AG04450 (cell line): ENCODE measurements at regions not wholly inside any gene's neighbourhood (a gene's known extent, or its start where the extent isn't known, plus 50 kb on each side); places are given as distances from the start of the nearest gene placed in this dataset.

ENCODE experiments used
- CTCF ChIA-PET: fragments of 300-600, 350-600 bp; formaldehyde crosslinking; extraction: SDS; loops from one replicate; lab custom pipeline; 2022; ENCODE audit warnings: antibody characterized with exemption, inconsistent platforms; lab: Charles Lee
- POLR2A ChIA-PET: fragments of 350-600 bp; formaldehyde crosslinking; extraction: SDS; loops from one replicate; lab custom pipeline; 2021; ENCODE audit warnings: antibody characterized with exemption, inconsistent platforms; lab: Yijun Ruan, JAX
- DNase-seq: peaks from one replicate; pipeline ENCODE4 v3.0.0-alpha.2; 2011; ENCODE audit warnings: low read depth, low spot score
- H3K27ac ChIP-seq: one replicate; pipeline ENCODE4 v1.5.1; 2012; ENCODE audit warnings: low read depth, low read length, control low read depth
- H3K27me3 ChIP-seq: one replicate; pipeline ENCODE4 v1.6.0; 2012; ENCODE audit warnings: low read length; ENCODE audit not compliant: control insufficient read depth, insufficient read depth
- H3K4me3 ChIP-seq: 2 replicates; pipeline ENCODE4 v1.5.1; 2011; ENCODE audit warnings: mild to moderate bottlenecking, low read depth, low read length, control low read depth
- H3K9me3 ChIP-seq: 2 replicates; pipeline ENCODE4 v1.5.1; 2012; ENCODE audit warnings: low read length; ENCODE audit not compliant: control insufficient read depth, insufficient read depth
- CTCF ChIP-seq: IDR thresholded peaks from 2 replicates; pipeline ENCODE4 v1.5.1; 2011; ENCODE audit warnings: low read depth, low read length, control low read depth, inconsistent platforms

DNA sequence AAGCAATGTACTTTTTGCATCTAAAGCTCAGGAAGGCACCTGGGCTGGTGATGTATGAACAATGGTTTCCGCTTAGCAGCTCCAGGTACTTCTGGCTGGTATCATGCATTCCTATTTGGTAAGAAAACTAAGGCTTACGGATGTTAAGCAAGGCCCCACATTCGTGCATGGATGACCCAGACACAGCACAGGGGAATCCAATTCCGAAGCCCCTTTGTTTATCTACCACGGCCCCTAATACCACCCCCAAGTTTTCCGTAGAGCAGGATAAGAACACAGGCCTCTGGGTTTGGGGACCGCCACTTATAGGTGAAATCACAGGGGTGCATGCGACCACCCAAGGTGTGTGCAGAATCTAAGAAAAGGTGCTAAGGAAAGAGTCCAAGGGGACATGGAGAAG, 192.1 kb upstream of the ID2 start:
- ChIA-PET CTCF (no interaction called here), POLR2A (interaction anchor here (0.7 kb wide), 1 partner anchor 192 kb away, joined by 3 read pairs; the partner anchor contains the start of gene ID2)
- Histone ChIP-seq H3K9me3 (no peaks in the 10 kb centered on the region; the same call in 1 of the 2 replicates), H3K4me3 (no peak overlapping the region), H3K27ac (no peak overlapping the region), H3K27me3 (no peaks in the 10 kb centered on the region)
- TF ChIP-seq CTCF, result no peak
- no peak for DNase-seq

DNA sequence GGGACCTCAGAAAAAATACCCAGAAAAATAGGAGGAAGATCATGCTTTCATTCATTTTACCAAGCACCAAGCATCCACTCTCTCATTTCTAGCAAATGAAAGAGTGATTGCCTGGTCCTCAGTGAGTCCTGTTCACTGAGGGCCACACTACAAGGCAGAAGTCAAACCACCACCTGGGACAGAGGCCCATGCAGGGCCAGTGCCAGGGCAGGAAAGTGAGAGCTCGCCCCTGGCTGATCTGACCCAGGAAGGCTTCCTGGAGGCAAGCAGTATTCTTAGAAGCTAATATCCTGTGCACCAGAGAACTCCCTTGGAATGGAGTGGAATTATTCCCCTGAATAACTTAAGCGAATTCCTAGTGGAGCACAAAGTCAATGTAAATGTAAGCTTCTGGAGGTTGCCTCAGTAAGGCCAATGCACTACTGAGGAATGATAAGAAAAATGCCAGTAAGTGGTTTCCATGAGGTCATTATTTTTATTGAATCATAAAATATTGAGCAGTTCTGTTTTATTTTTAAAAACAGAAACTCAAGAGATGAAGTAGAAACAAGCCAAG, 191.6 kb upstream of the ID2 start:
- no peak for DNase-seq
- TF ChIP-seq CTCF, result no peak
- no peaks in the 10 kb centered on the region; the same call in 1 of the 2 replicates for H3K9me3 ChIP-seq
- no peak overlapping the region for H3K27ac ChIP-seq
- H3K4me3 ChIP-seq, result no peak overlapping the region
- no peaks in the 10 kb centered on the region for H3K27me3 ChIP-seq
- ChIA-PET CTCF (no interaction called here), POLR2A (no interaction called here)

GRCh38 chr2:8491296-8492027, 190.4 kb upstream of the ID2 start:
- Histone ChIP-seq H3K27ac (no peak overlapping the region), H3K27me3 (no peaks in the 10 kb centered on the region), H3K9me3 (no peaks in the 10 kb centered on the region; the same call in 1 of the 2 replicates), H3K4me3 (no peak overlapping the region)
- ChIA-PET POLR2A (no interaction called here), CTCF (no interaction called here)
- no peak for TF ChIP-seq CTCF
- no peak for DNase-seq

- ChIA-PET POLR2A (no interaction called here), CTCF (no interaction called here)
- DNase-seq, result no peak
- Histone ChIP-seq H3K4me3 (no peak overlapping the region), H3K9me3 (no peaks in the 10 kb centered on the region; the same call in 1 of the 2 replicates), H3K27me3 (no peaks in the 10 kb centered on the region), H3K27ac (no peak overlapping the region)
- TF ChIP-seq CTCF, result no peak
Measured at GRCh38 chr2:8494151-8494550, 187.7 kb upstream of the ID2 start.

- DNase-seq, result no peak
- H3K9me3 ChIP-seq, result no peaks in the 10 kb centered on the region; the same call in 1 of the 2 replicates
- ChIA-PET POLR2A (no interaction called here), CTCF (no interaction called here)
- TF ChIP-seq CTCF, result no peak
- H3K27ac ChIP-seq, result no peak overlapping the region
- no peak overlapping the region for H3K4me3 ChIP-seq
- H3K27me3 ChIP-seq, result no peaks in the 10 kb centered on the region
Measured at GRCh38 chr2:8494589-8494988, 187.3 kb upstream of the ID2 start.
